22Rv1 (cell line): ENCODE measurements at regions not wholly inside any gene's neighbourhood (a gene's known extent, or its start where the extent isn't known, plus 50 kb on each side); places are given as distances from the start of the nearest gene placed in this dataset.

Experiments used
- H3K27ac ChIP-seq: fragments of 450-650 bp; 2 replicates; pipeline ENCODE4 v1.5.1; 2017
- CTCF ChIP-seq: fragments of 450-650 bp; IDR thresholded peaks from 2 replicates; pipeline ENCODE4 v1.5.1; 2017; ENCODE audit warnings: mild to moderate bottlenecking
- ZFX ChIP-seq: fragments of 450-650 bp; IDR thresholded peaks from 2 replicates; pipeline ENCODE4 v1.6.1; 2017; ENCODE audit warnings: antibody characterized with exemption, borderline replicate concordance

GRCh38 chr1:115493834-115494233 is 147.9 kb upstream of the VANGL1 start:
- TF ChIP-seq ZFX (no peak), CTCF (no peak)
- H3K27ac ChIP-seq = no peak overlapping the region

- H3K27ac ChIP-seq = no peak overlapping the region
- TF ChIP-seq ZFX (no peak), CTCF (no peak)
Measured at GRCh38 chr1:115492880-115493279, 148.9 kb upstream of the VANGL1 start.

GRCh38 chr1:115492019-115492595 is 149.7 kb upstream of the VANGL1 start:
- TF ChIP-seq ZFX = no peak
- no peak for TF ChIP-seq CTCF
- no peak overlapping the region for H3K27ac ChIP-seq

GRCh38 chr1:115491298-115492018 is 150.3 kb upstream of the VANGL1 start:
- TF ChIP-seq ZFX (no peak), CTCF (no peak)
- H3K27ac ChIP-seq = no peak overlapping the region

- TF ChIP-seq ZFX (no peak), CTCF (no peak)
- no peak overlapping the region for H3K27ac ChIP-seq
Measured at GRCh38 chr1:115479055-115479482, 141.0 kb upstream of the NGF start.

- no peak for TF ChIP-seq CTCF
- no peak for TF ChIP-seq ZFX
- H3K27ac ChIP-seq = no peak overlapping the region
Measured at GRCh38 chr1:115477071-115477470, 139.0 kb upstream of the NGF start.

GRCh38 chr1:115476616-115477015 is 138.6 kb upstream of the NGF start:
- TF ChIP-seq CTCF = no peak
- no peak overlapping the region for H3K27ac ChIP-seq
